GM19438 (cell line): ENCODE measurements at regions not wholly inside any gene's neighbourhood (a gene's known extent, or its start where the extent isn't known, plus 50 kb on each side); places are given as distances from the start of the nearest gene placed in this dataset.

Source experiments
- ATAC-seq: cut with Tn5 transposase; IDR thresholded peaks from one replicate; pipeline ENCODE4 v1.9.1; 2021; ENCODE audit warnings: low read depth; ENCODE audit not compliant: unreplicated experiment

DNA sequence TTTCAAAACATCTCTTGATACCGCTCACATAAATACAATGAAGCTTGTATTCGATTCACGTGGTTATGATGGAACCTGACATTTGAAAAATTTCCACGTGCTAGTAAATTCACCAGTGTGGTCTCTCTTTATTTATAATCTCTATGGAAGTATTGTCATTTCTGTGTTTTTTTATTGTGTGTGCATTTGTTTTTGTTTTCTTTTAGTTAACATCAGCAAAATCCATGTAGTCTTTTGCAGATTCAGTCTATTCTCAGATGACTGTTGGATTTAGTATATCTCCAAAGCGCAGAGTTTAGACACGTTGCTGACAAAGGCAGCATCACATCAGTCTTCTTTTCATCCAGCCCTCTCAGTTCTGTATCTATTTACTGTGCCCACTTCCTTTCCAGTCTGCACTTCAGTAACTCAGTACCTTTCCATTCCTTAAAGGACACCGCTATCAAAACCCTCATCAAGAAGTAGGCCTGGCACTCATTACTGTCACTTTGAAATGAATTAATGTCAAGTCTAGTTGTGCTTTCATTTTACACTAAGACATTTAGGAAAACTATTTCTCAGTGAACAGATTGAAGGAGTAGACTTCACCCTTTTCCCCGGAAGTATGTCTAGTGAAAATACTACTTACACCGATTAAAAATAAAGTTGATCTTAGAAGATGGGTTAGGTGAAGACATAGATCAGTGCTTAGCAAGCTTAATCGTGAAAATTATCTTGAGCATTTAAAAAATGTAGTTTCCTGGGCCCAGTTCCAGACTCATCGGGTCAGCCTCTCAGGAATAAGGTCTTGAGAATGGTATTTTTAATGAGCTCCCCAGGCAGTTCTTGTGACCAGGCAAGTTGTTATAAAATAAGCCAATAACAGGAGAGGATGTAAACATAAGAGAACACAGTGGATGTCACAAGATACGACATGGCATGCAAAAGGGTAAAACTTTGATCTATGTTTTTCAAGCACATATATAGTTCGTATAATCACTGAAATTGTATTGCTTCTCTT lies 506.8 kb upstream of the ZEB2 start:
- ATAC-seq = no peak

DNA sequence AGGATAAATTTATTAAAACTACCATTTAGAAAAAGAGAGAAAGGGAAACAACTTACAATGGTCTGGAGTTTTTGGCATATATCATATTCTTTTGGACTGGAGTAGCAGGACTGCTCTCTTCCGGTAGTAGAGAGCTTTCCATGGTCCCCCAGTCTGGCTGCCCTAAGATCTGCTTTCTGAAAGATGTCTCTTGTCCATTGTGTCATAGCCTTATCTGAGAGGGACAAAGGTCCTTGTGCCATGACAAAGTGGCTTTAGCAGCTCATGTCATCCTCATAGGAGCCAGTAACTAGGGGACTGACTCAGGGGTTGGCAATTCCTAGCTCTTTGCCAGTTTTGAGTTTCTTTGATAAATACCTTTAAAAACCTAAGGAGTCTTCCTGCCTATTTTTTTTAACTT lies 505.5 kb upstream of the ZEB2 start:
- no peak for ATAC-seq

GRCh38 chr2:145023334-145023934 lies 503.5 kb upstream of the ZEB2 start:
- no peak for ATAC-seq

DNA sequence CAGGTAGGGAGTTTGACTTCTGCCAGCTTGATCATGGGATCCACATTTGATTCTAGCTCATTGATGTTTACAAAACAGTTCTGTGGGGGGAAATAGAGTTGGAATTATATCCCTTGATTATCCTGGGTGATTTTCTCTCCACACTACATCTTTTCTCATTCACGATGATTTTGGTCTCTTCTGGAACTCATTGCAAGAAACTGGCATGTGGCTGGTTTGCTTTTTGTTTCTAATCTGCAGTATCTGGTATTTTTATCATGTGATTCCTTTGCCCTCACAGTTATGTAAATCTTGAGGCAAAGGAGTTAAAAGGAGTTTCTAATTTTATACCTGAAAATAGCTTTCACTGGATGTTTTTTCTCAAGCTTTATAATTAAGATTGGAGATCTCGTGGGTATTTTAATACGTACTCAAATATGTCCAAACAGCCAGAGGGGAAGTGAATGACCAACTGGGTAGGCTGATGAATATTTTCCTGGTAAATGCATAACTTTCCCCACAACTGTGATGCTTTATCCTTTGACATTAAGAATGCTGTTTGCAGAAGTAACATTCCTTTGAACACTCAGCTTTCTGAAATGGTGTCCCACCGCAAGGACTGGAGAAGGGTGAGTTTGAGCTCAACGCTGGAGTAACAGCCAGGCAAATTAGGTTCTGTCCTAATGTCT lies 502.9 kb upstream of the ZEB2 start:
- no peak for ATAC-seq

DNA sequence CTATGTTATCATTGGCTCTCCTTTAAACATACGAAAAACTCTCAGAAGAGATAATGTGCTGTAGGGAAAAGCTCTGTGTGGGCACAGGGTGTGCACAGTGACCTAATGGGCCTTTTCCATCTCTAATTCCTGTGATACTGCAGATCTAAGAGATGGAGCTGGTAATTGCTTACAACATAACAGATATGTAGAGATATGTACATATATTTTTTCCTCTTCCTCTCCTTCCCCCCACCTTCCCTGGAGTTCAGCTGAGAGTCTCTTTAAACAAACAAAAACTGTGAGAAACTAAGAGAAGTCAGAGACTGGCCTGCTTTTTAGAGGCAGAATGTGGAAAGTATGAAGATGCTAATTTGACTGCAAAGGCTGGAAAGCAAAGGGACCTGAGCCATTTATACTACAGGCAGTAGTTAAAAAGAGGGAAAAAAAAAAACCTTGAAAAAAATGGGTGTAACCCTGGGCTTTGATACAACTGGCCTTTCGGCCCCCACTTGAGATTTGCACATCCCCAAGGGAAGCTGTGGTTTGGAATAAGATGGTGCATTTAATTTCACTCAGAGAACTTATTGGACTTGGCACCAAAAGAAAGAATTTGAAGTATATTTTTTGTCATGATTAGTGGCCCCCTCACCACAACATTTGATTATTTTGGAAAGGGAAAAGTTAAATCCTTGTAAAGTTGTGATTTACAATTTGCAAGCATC lies 502.2 kb upstream of the ZEB2 start:
- ATAC-seq = no peak

DNA sequence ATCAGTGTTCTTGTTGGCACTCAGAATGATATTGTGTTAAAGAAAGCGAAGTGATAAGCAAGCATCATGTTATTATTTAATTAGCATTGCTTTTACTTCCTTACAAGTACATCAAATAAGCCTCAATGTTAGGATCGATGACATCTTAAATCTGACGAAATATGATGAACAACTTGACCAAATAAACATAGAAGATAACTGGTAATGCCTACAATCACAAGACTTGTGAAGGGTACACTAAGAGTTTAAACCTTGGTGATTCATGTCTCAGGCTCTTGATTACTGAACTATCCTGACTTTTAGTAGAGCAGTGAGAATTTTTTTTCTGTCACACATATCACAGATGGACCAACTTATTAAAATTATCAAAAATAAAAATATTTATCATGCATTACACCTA lies 500.8 kb upstream of the ZEB2 start:
- ATAC-seq = no peak

DNA sequence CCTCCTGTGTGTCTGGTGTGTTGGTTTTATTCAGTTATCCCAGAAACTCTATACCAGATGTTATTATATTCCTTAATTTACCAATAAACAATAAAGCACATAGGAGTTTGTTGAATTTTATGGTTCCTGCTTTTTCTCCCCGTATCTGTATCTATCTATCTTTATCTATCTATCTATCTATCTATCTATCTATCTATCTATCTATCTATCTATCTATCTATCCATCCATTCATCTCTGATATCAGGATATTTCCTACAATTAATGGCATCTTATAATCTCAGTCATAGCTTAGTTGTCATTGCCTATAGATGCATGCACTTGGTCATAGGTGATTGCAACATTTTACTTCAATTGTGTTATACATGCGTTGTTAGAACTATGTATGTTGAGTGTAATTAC lies 500.2 kb upstream of the ZEB2 start:
- ATAC-seq = no peak

DNA sequence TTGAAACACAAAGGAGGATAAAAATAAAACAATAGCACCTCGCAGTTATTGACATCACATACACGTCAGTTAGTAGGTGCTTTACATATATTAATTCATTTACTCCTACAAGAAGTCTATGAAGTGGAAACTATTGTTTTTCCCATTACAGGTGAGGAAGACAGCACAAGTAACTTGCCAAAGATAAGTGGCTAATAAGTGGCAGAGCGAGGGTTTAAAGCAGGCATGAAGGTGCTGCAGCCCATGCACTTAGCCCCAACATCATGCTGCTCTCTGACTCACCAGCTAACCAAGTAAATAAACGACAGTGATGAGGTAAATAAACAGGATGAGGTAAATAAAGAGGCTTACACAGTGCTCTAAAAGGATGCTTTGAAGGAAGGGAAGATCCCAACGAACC lies 498.6 kb upstream of the ZEB2 start:
- no peak for ATAC-seq

GRCh38 chr2:145017149-145017548 lies 497.2 kb upstream of the ZEB2 start:
- no peak for ATAC-seq

DNA sequence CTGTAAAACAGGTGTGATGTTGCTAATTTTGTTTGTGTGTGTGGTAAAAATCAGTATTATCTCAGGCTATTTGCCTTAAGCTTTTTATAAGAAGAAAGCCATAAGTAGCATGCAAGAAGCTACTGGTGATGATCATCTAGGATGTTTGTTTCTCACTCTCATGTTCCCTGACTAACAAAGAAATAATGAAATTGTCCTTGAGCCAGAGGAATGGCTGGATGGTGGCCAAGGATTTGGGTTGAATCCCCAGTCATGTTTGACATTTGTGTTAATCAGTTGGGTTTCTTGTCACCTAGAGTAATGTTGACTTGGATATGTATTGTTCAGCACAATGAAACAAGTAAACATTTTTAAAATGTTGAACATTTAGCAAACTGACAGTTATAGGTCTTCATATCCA lies 496.8 kb upstream of the ZEB2 start:
- no peak for ATAC-seq

- ATAC-seq = no peak
Measured at GRCh38 chr2:145015561-145015960, 495.6 kb upstream of the ZEB2 start.

- ATAC-seq = no peak
Measured at GRCh38 chr2:145012806-145013205, 492.9 kb upstream of the ZEB2 start.

DNA sequence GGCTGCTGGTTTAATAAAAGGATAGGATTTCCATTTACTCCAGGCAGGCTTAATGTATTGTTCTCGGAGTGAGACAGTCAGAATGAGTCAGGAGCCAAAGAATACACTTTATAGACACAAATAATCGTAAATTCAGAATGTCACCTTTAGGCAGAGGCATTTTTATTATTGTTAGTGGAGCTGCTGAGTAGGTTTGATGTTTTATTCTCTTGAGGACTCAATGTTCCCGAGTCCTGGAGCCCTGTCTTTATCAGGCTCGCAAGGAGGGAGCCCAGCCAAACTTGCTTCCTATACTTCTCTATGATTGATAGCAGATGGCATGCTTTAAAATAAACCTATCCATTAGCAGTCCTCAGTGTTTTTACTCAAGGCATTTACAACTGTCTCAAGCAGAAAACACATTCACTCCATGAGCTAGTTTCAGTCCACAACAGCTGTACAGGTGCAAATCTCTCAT lies 492.3 kb upstream of the ZEB2 start:
- ATAC-seq = no peak

DNA sequence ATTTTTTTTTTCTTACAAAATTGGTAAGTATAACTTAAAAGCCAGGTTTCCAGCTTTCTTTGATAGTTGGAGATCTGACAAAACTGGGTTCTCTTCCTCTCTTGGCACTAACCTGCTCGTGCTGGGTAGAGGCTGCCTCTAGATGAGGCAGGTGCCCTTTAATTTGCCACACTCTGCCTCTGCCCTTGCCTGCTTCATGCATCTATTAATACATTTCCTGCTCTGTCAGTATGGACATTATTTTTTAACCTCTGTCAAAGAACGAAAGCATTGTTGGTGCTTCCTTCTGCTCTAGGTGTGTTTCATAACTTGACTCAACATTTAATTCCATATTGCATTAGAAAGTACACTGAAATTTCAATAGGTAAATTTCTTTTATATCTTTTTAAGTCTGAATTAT lies 490.7 kb upstream of the ZEB2 start:
- no peak for ATAC-seq

DNA sequence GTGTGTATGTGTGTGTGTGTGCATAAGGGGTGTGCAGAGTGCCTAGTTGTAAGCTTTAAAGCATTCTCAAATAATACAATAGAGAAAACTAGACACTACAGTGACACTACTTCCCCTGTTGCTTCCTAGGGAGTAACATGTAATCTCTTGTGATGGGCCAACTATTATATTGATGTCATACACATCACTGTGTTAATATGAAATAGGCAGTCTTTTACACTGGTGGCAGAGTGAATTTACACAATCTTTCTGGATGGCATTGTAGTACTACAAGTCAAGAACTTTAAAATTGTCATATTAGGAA lies 488.0 kb upstream of the ZEB2 start:
- no peak for ATAC-seq

DNA sequence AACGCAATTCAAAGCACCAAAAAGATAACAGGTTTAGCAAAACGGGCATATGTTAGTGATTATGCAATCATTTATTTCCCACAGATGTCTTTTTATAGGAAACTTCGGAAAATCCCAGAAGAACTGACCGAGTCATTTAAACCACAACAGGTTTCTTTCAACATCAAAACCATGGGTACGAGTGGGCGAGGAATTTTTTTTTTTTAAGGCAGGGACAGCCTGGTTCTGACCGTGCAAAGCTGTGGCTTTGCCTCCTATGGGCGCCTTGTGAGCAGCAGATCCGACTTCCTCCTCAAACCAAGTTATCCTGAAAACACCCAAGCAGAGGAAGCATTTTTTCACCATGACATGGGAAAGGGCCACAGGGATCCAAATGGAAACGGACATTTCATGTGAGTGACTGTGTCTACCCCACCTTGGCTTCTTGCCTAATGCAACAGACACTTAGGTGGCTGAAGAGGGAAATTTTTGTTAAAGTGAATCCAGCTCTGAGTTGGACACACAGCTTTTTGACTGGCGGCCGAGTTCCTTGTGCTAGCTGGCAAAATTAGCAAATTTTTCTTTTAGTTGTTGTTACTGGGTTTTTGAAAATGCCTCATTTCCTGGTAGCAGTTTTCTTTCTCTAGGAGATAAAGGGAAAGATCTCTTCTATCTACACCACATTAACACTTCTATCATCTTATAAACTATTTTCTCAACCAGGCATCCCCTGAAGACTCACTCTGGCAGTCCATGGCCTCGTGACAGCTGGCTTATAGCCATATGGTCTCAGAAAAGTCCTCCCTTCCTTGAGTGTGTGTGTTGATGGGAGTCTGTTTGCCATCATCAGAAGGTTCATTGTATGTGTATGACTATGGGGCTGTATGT lies 487.4 kb upstream of the ZEB2 start:
- ATAC-seq = no peak

GRCh38 chr2:145002624-145003023 lies 482.7 kb upstream of the ZEB2 start:
- no peak for ATAC-seq

GRCh38 chr2:145000376-145000775 lies 480.5 kb upstream of the ZEB2 start:
- no peak for ATAC-seq

GRCh38 chr2:144999936-145000335 lies 480.0 kb upstream of the ZEB2 start:
- ATAC-seq = no peak
